Mesendoderm (in vitro differentiated cells): ENCODE measurements at regions not wholly inside any gene's neighbourhood (a gene's known extent, or its start where the extent isn't known, plus 50 kb on each side); places are given as distances from the start of the nearest gene placed in this dataset.
A peak's percentile ranks its signal among the peaks of the same experiment; 100 is the strongest.

ENCODE experiments used
- DNase-seq: peaks from one replicate; pipeline ENCODE4 v3.0.0; 2013
- H2AK5ac ChIP-seq: 2 replicates; pipeline ENCODE4 v1.6.1; 2013; ENCODE audit warnings: low read length, inconsistent platforms
- H2BK120ac ChIP-seq: 2 replicates; pipeline ENCODE4 v1.6.1; 2013; ENCODE audit warnings: low read depth, mild to moderate bottlenecking, low read length, moderate library complexity, mixed read lengths
- H2BK15ac ChIP-seq: replicated peaks from 2 replicates; pipeline ENCODE4 v1.6.1; 2013; ENCODE audit warnings: low read depth, mild to moderate bottlenecking, moderate library complexity
- H2BK5ac ChIP-seq: 2 replicates; pipeline ENCODE4 v1.6.1; 2013; ENCODE audit warnings: low read length, inconsistent platforms
- H3K18ac ChIP-seq: 2 replicates; pipeline ENCODE4 v1.6.1; 2013; ENCODE audit warnings: mild to moderate bottlenecking, low read length, mixed read lengths
- H3K23ac ChIP-seq: one replicate; pipeline ENCODE4 v1.6.1; 2013; ENCODE audit warnings: low read length
- H3K27ac ChIP-seq: 2 replicates; pipeline ENCODE4 v1.5.1; 2013; ENCODE audit warnings: low read depth, mild to moderate bottlenecking, inconsistent platforms, low read length, moderate library complexity
- H3K27me3 ChIP-seq: 2 replicates; pipeline ENCODE4 v1.6.1; 2013; ENCODE audit warnings: low read length, control low read depth, mild to moderate bottlenecking, inconsistent platforms; ENCODE audit not compliant: insufficient read depth, poor library complexity
- H3K36me3 ChIP-seq: 2 replicates; pipeline ENCODE4 v1.6.1; 2013; ENCODE audit warnings: low read length, inconsistent platforms; ENCODE audit not compliant: control insufficient read depth, insufficient read depth
- H3K4ac ChIP-seq: one replicate; pipeline ENCODE4 v1.6.1; 2013; ENCODE audit warnings: low read depth, mild to moderate bottlenecking, low read length, moderate library complexity
- H3K4me1 ChIP-seq: 2 replicates; pipeline ENCODE4 v1.6.1; 2013; ENCODE audit warnings: low read depth, low read length, inconsistent platforms; ENCODE audit not compliant: control insufficient read depth
- H3K4me2 ChIP-seq: 2 replicates; pipeline ENCODE4 v1.6.1; 2013; ENCODE audit warnings: low read length
- H3K4me3 ChIP-seq: 2 replicates; pipeline ENCODE4 v1.5.1; 2013; ENCODE audit warnings: mild to moderate bottlenecking, low read length
- H3K56ac ChIP-seq: one replicate; pipeline ENCODE4 v1.6.1; 2013; ENCODE audit warnings: low read length
- H3K79me1 ChIP-seq: 2 replicates; pipeline ENCODE4 v1.6.1; 2013; ENCODE audit warnings: low read length, inconsistent platforms
- H3K79me2 ChIP-seq: 2 replicates; pipeline ENCODE4 v1.6.1; 2013; ENCODE audit warnings: mild to moderate bottlenecking, low read length; ENCODE audit not compliant: control insufficient read depth, insufficient read depth
- H3K9ac ChIP-seq: 2 replicates; pipeline ENCODE4 v1.6.1; 2013; ENCODE audit warnings: low read length, inconsistent platforms
- H4K5ac ChIP-seq: one replicate; pipeline ENCODE4 v1.6.1; 2013; ENCODE audit warnings: low read length
- H4K8ac ChIP-seq: one replicate; pipeline ENCODE4 v1.6.1; 2013; ENCODE audit warnings: low read depth, mild to moderate bottlenecking, control low read depth, low read length, moderate library complexity
- WGBS: extraction: QIAGEN DNeasy Blood & Tissue Kit; methylation state at CpG from one replicate; pipeline ENCODE4 v1.1.7; 2013; ENCODE audit warnings: low lambda C conversion rate, missing lambda C conversion rate; ENCODE audit not compliant: insufficient coverage; ENCODE audit errors: extremely low coverage; 5-methylcytosine and 5-hydroxymethylcytosine counted together

DNA sequence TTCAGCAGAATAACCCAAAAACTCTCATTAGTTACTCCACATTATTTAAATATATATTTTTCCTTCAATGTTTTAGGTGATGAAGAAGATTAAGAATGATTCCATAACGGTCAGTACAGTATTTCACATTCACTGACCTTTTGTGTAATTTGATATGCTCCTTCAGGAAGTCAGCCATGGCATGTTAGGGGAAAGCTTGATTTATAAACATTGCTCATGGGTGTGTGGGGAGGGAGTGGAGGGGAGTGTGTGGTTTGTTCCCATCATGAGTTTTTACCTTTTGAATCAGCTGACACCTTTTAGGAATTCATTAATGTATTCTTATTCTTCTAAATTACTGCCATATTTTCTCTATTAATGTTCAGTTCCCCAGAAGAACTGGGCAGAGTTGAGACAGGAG is 240.2 kb downstream of the ATG4C start:
- H4K5ac ChIP-seq = no peak overlapping the region
- WGBS = no CpG with 5 or more reads among the region's 1 CpG
- no peak overlapping the region for H3K23ac ChIP-seq
- no peaks in the 10 kb centered on the region for H3K79me1 ChIP-seq
- H3K4me3 ChIP-seq = no peak overlapping the region
- no peak overlapping the region for H2AK5ac ChIP-seq
- H2BK15ac ChIP-seq = no peak overlapping the region
- no peaks in the 10 kb centered on the region for H3K79me2 ChIP-seq
- H3K27me3 ChIP-seq = no peaks in the 10 kb centered on the region
- H3K36me3 ChIP-seq = no peaks in the 10 kb centered on the region
- no peak overlapping the region for H2BK5ac ChIP-seq
- H3K27ac ChIP-seq = no peak overlapping the region
- H3K4ac ChIP-seq = no peak overlapping the region
- H3K56ac ChIP-seq = no peak overlapping the region
- H3K9ac ChIP-seq = no peak overlapping the region
- H3K18ac ChIP-seq = no peak overlapping the region
- H2BK120ac ChIP-seq = no peak overlapping the region
- DNase-seq = no peak
- no peak overlapping the region for H4K8ac ChIP-seq
- no peak overlapping the region for H3K4me2 ChIP-seq
- no peaks in the 10 kb centered on the region for H3K4me1 ChIP-seq

DNA sequence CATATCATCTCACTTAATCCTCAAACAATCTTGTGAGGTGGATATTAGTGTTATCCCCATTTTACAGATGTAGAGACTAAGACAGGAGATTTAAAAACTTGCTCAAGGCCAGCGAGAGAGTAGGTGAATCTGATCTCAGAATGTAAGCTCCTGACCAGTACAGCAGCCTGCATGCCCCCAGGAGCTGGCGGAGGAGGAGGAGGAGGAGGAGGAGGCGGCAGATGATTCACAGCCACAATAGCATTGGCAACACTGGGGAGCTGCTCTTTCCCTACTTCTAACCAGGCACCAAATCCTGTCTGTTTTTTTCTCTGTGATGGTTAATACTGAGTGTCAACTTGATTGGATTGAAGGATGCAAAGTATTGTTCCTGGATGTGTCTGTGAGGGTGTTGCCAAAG is 243.2 kb downstream of the ATG4C start:
- Histone ChIP-seq H3K79me2 (no peaks in the 10 kb centered on the region), H3K4me3 (no peak overlapping the region), H2BK5ac (no peak overlapping the region), H2BK120ac (no peak overlapping the region), H3K4ac (no peak overlapping the region), H2BK15ac (no peak overlapping the region), H3K56ac (no peak overlapping the region), H2AK5ac (no peak overlapping the region), H3K4me1 (no peaks in the 10 kb centered on the region), H3K36me3 (no peaks in the 10 kb centered on the region), H3K27ac (no peak overlapping the region), H3K27me3 (no peaks in the 10 kb centered on the region), H3K9ac (no peak overlapping the region), H3K23ac (no peak overlapping the region), H3K4me2 (no peak overlapping the region), H3K79me1 (no peaks in the 10 kb centered on the region), H4K8ac (no peak overlapping the region), H4K5ac (no peak overlapping the region), H3K18ac (no peak overlapping the region)
- DNase-seq = no peak
- no CpG with 5 or more reads among the region's 3 CpGs for WGBS

DNA sequence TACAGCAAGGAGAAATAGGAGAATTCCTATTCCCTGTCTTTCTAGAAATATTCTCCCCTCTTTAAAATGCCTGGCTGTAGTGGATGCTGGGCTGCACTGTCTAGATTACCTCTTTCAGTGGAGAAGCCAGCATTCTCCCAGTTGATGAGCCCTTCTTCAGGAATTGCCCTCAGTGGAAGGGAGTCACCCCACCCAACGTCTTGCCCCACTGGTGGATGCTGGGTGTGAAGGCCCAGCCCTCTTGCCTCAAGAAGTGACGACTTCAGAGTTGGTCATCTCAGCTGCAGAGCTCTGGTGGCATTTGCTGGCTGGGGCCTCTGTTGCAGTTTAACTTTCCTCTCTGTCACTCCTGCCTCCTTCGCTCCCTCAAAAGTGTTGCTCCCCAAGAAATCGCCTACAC is 248.2 kb downstream of the ATG4C start:
- Histone ChIP-seq H3K79me2 (no peaks in the 10 kb centered on the region), H3K36me3 (no peaks in the 10 kb centered on the region), H3K18ac (no peak overlapping the region), H3K4me3 (no peak overlapping the region), H3K79me1 (no peaks in the 10 kb centered on the region), H3K4me1 (no peaks in the 10 kb centered on the region), H3K23ac (no peak overlapping the region), H3K56ac (no peak overlapping the region), H4K5ac (no peak overlapping the region), H2BK5ac (no peak overlapping the region), H3K4ac (no peak overlapping the region), H3K27me3 (no peaks in the 10 kb centered on the region), H2AK5ac (no peak overlapping the region), H2BK15ac (no peak overlapping the region), H4K8ac (no peak overlapping the region), H3K9ac (no peak overlapping the region), H3K27ac (no peak overlapping the region), H3K4me2 (no peak overlapping the region), H2BK120ac (no peak overlapping the region)
- no CpG with 5 or more reads among the region's 4 CpGs for WGBS
- no peak for DNase-seq

DNA sequence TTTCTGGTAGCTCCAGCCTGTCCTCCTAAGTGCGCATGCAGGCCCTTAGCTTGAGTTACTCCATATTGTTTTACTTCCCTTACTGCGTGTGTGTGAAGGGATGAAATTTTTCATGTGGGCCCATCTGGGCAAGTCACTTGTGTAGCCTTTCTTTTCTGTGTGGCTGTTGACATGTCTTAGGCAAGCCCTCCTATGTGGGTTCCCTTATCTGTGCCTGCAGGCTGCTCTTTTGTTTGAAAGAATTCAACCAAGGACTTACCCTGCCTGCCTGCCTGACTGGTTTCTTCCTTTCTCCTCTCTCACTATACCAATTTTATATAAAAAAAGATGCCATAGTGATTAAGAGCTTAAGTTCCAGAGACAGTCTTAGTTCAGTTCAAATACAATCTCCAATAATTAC is 249.3 kb downstream of the ATG4C start:
- DNase-seq = peak; percentile 62

DNA sequence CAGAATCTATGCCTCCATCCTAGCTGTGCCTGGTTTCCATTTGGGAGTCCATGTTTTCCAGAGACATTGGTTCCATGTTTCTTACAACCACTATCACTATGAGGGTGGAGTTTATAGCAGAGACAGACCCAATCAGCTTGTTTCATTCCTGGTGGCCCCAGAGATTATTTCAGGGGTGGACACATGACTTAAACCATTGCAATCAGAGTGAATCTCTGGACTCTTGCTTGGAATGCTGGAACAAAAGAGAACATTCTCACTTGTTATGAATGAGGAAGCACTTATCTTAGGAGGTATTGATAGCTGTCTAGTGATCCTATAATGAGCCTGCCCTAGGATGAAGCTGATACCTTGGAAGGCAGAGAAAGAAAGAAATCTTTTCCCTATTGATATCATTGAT is 250.3 kb downstream of the ATG4C start:
- H3K4me1 ChIP-seq = no peaks in the 10 kb centered on the region
- H2AK5ac ChIP-seq = no peak overlapping the region
- no peak overlapping the region for H2BK5ac ChIP-seq
- H3K18ac ChIP-seq = no peak overlapping the region
- no peaks in the 10 kb centered on the region for H3K36me3 ChIP-seq
- H3K79me2 ChIP-seq = no peaks in the 10 kb centered on the region
- DNase-seq = no peak
- no peak overlapping the region for H3K27ac ChIP-seq
- no peaks in the 10 kb centered on the region for H3K27me3 ChIP-seq
- H3K56ac ChIP-seq = no peak overlapping the region
- H3K9ac ChIP-seq = no peak overlapping the region
- no peak overlapping the region for H3K4ac ChIP-seq
- no peak overlapping the region for H3K23ac ChIP-seq
- H4K8ac ChIP-seq = no peak overlapping the region
- H4K5ac ChIP-seq = no peak overlapping the region
- no peak overlapping the region for H2BK120ac ChIP-seq
- H3K4me3 ChIP-seq = no peak overlapping the region
- H3K79me1 ChIP-seq = no peaks in the 10 kb centered on the region
- no peak overlapping the region for H2BK15ac ChIP-seq
- H3K4me2 ChIP-seq = no peak overlapping the region

More for the DNA sequence above, 249.3 kb downstream of the ATG4C start:
- no peak overlapping the region for H2AK5ac ChIP-seq
- no peaks in the 10 kb centered on the region for H3K36me3 ChIP-seq
- H3K27ac ChIP-seq = no peak overlapping the region
- no CpG with 5 or more reads among the region's 2 CpGs for WGBS
- H3K27me3 ChIP-seq = no peaks in the 10 kb centered on the region
- no peaks in the 10 kb centered on the region for H3K79me2 ChIP-seq
- H3K9ac ChIP-seq = no peak overlapping the region
- no peak overlapping the region for H3K23ac ChIP-seq
- no peaks in the 10 kb centered on the region for H3K4me1 ChIP-seq
- no peak overlapping the region for H4K8ac ChIP-seq
- H3K4ac ChIP-seq = no peak overlapping the region
- no peak overlapping the region for H3K56ac ChIP-seq
- no peak overlapping the region for H2BK5ac ChIP-seq
- H3K4me3 ChIP-seq = no peak overlapping the region
- no peak overlapping the region for H2BK15ac ChIP-seq
- no peak overlapping the region for H2BK120ac ChIP-seq
- H3K18ac ChIP-seq = no peak overlapping the region
- no peak overlapping the region for H4K5ac ChIP-seq
- no peak overlapping the region for H3K4me2 ChIP-seq
- H3K79me1 ChIP-seq = no peaks in the 10 kb centered on the region

DNA sequence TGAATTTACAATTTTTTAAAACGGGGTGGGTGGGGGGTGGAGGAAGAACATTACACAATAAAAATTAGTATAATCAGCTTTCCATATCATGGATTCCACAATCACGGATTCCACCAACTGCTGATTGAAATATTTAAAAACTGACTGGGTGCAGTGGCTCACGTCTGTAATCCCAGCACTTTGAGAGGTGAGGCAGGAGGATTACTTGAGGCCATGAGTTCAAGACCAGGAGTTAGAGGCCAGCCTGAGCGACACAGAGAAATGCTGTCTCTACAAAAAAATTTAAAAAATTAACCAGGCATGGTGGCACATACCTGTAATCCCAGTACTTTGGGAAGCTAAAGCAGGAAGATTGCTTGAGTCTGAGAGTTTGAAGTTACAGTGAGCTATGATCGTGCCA is 254.7 kb downstream of the ATG4C start:
- Histone ChIP-seq H3K27ac (no peak overlapping the region), H3K9ac (no peak overlapping the region), H2AK5ac (no peak overlapping the region), H3K79me1 (no peaks in the 10 kb centered on the region), H3K4me2 (no peak overlapping the region), H2BK120ac (no peak overlapping the region), H3K4me1 (no peaks in the 10 kb centered on the region), H3K56ac (no peak overlapping the region), H3K4ac (no peak overlapping the region), H2BK5ac (no peak overlapping the region), H4K5ac (no peak overlapping the region), H3K36me3 (no peaks in the 10 kb centered on the region), H3K23ac (no peak overlapping the region), H3K79me2 (no peaks in the 10 kb centered on the region), H3K27me3 (no peaks in the 10 kb centered on the region), H4K8ac (no peak overlapping the region), H3K18ac (no peak overlapping the region), H3K4me3 (no peak overlapping the region), H2BK15ac (no peak overlapping the region)
- no CpG with 5 or more reads among the region's 5 CpGs for WGBS
- no peak for DNase-seq
